ENCODE measurements at regions not wholly inside any gene's neighbourhood (a gene's known extent, or its start where the extent isn't known, plus 50 kb on each side); places are given as distances from the start of the nearest gene placed in this dataset.

DNA sequence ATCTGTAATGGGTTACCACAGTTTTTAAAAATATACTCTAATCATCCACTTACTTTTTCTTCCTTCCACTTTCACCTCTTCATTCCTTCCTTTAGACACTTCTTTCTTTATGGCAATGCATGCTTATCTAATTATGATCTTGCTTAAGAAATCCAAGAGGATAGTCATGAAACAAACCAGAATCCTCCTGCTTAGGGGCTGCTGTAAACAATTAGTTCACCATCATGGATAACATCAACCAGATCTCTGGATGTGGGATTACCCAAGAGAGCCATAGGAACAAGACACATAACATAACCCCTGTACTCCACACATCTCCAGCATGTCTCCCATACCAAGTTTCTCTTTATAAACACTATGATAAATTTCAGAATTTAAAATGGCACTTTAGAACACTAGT, 713.4 kb upstream of the PTPRD start:
- TF ChIP-seq ARNT (IDR thresholded peaks at IDR 0.05), result no peak
- TF ChIP-seq FOXM1 (IDR thresholded peaks at IDR 0.05; ENCODE audit: borderline replicate concordance), result no peak
- no peak for TF ChIP-seq CTBP1 (IDR thresholded peaks at IDR 0.05; ENCODE audit: borderline replicate concordance)
- TF ChIP-seq, protein P1, sequence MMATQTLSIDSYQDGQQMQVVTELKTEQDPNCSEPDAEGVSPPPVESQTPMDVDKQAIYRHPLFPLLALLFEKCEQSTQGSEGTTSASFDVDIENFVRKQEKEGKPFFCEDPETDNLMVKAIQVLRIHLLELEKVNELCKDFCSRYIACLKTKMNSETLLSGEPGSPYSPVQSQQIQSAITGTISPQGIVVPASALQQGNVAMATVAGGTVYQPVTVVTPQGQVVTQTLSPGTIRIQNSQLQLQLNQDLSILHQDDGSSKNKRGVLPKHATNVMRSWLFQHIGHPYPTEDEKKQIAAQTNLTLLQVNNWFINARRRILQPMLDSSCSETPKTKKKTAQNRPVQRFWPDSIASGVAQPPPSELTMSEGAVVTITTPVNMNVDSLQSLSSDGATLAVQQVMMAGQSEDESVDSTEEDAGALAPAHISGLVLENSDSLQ (IDR thresholded peaks at IDR 0.05), result no peak
- TF ChIP-seq ELF4 (IDR thresholded peaks at IDR 0.05), result no peak
